Cardiac muscle cell (in vitro differentiated cells and primary cell): ENCODE measurements at regions not wholly inside any gene's neighbourhood (a gene's known extent, or its start where the extent isn't known, plus 50 kb on each side); places are given as distances from the start of the nearest gene placed in this dataset.

Source experiments
- DNase-seq, 2 donors: peaks; one replicate each; pipeline versions ENCODE4 v3.0.0 to v3.0.0-alpha.2; 2010 to 2017; ENCODE audit warnings: low read depth in 1 of 2, low spot score in 1 of 2
- H3K27ac ChIP-seq: fragments of 200-600 bp; sonication (generic); 2 replicates; pipeline ENCODE4 v1.5.1; 2016
- H3K27me3 ChIP-seq: fragments of 200-600 bp; sonication (generic); 2 replicates; pipeline ENCODE4 v1.6.0; 2016; ENCODE audit warnings: control low read depth
- H3K36me3 ChIP-seq: fragments of 200-600 bp; sonication (generic); 2 replicates; pipeline ENCODE4 v1.5.1; 2016; ENCODE audit warnings: control low read depth
- H3K4me1 ChIP-seq: fragments of 200-600 bp; sonication (generic); 2 replicates; pipeline ENCODE4 v1.8.1; 2017; ENCODE audit warnings: low read depth, mild to moderate bottlenecking, mixed run types
- H3K4me3 ChIP-seq: fragments of 200-600 bp; sonication (generic); 2 replicates; pipeline ENCODE4 v1.5.1; 2016; ENCODE audit warnings: mild to moderate bottlenecking
- H3K9me3 ChIP-seq: fragments of 200-600 bp; sonication (generic); 2 replicates; pipeline ENCODE4 v1.5.1; 2017; ENCODE audit warnings: low read depth, mild to moderate bottlenecking, control low read depth
- TF ChIP-seq, protein P1 (sequence below): IDR thresholded peaks from 2 replicates; pipeline ENCODE4 v1.5.1; 2012; ENCODE audit warnings: low read depth, mild to moderate bottlenecking, low read length

- no peak overlapping the region for H3K4me3 ChIP-seq
- no peaks in the 10 kb centered on the region for H3K36me3 ChIP-seq
- no peak for DNase-seq
- H3K9me3 ChIP-seq, result no peaks in the 10 kb centered on the region
- no peaks in the 10 kb centered on the region for H3K27me3 ChIP-seq
- no peak overlapping the region for H3K27ac ChIP-seq
- TF ChIP-seq, protein P1, sequence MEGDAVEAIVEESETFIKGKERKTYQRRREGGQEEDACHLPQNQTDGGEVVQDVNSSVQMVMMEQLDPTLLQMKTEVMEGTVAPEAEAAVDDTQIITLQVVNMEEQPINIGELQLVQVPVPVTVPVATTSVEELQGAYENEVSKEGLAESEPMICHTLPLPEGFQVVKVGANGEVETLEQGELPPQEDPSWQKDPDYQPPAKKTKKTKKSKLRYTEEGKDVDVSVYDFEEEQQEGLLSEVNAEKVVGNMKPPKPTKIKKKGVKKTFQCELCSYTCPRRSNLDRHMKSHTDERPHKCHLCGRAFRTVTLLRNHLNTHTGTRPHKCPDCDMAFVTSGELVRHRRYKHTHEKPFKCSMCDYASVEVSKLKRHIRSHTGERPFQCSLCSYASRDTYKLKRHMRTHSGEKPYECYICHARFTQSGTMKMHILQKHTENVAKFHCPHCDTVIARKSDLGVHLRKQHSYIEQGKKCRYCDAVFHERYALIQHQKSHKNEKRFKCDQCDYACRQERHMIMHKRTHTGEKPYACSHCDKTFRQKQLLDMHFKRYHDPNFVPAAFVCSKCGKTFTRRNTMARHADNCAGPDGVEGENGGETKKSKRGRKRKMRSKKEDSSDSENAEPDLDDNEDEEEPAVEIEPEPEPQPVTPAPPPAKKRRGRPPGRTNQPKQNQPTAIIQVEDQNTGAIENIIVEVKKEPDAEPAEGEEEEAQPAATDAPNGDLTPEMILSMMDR, result no peak
- H3K4me1 ChIP-seq, result no peaks in the 10 kb centered on the region
These were observed 257.9 kb downstream of the CDH26 start for GRCh38 chr20:60215816-60216730.

DNA sequence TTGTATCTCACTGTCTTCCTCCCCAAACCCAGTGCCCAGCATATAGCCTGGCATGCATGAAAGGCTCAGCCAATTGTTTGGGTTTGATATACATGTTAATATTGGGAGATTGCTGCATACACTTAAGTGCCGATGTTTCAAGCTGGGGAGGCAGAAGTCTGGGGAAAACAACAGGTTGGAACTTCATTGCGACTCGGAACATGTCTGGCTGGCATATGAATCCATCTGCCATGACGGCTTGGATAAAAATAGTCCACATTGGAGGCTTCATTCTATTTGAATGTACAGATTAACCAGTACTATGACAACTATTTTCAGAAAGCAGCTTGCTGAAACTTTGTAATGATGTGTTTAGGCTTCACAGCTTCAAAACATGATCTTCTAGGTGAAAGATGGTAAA is 261.0 kb downstream of the CDH26 start:
- no peaks in the 10 kb centered on the region for H3K36me3 ChIP-seq
- H3K4me1 ChIP-seq, result no peaks in the 10 kb centered on the region
- H3K9me3 ChIP-seq, result no peaks in the 10 kb centered on the region
- H3K27ac ChIP-seq, result no peak overlapping the region
- no peaks in the 10 kb centered on the region for H3K27me3 ChIP-seq
- no peak overlapping the region for H3K4me3 ChIP-seq
- TF ChIP-seq, protein P1, result no peak
- no peak for DNase-seq

GRCh38 chr20:60219984-60220562 is 261.9 kb downstream of the CDH26 start:
- H3K27me3 ChIP-seq, result no peaks in the 10 kb centered on the region
- H3K4me3 ChIP-seq, result no peak overlapping the region
- H3K4me1 ChIP-seq, result no peaks in the 10 kb centered on the region
- TF ChIP-seq, protein P1, result no peak
- H3K9me3 ChIP-seq, result no peaks in the 10 kb centered on the region
- H3K36me3 ChIP-seq, result no peaks in the 10 kb centered on the region
- no peak overlapping the region for H3K27ac ChIP-seq
- no peak for DNase-seq

DNA sequence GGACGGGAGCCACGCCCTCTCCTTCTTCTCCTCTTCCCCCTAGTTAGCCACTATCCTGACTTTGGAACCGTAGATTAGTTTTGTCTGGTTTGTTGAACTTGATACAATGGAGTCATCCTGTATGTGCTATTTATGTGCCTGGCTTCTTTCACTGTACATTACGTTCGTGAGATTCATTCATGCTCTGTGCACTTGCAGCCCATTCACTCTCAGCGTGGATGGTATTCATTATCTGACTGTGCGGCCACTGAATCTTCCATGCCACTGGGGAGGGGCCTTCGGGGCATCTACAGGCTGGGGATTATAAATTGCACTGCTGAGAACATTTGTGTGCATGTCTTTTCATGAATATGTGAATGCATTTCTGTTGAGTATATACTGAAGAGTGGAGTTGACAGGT is 262.5 kb downstream of the CDH26 start:
- H3K4me1 ChIP-seq, result no peaks in the 10 kb centered on the region
- H3K4me3 ChIP-seq, result no peak overlapping the region
- H3K36me3 ChIP-seq, result no peaks in the 10 kb centered on the region
- H3K9me3 ChIP-seq, result no peaks in the 10 kb centered on the region
- TF ChIP-seq, protein P1, result no peak
- H3K27ac ChIP-seq, result no peak overlapping the region
- no peaks in the 10 kb centered on the region for H3K27me3 ChIP-seq
- no peak for DNase-seq

DNA sequence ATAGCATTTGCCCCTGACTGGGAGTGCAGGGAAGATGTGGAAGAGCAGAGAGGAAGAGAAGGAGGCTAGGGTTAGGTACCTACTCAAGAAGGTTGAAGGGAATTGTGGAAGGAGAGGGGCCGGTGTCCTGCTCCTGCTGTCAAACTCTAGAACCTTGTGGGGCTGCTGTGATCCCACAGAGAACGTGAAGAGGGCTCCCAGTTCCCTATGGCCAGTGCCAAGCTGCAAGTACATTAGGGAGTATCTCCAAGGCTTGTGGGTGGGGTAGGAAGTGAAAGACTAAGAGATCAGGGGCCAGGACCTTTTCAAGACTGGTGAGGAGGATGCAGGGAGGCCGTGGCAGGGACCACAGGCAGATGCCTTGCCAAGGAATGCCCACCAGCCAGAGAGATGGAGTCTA is 263.4 kb downstream of the CDH26 start:
- DNase-seq, result no peak
- no peaks in the 10 kb centered on the region for H3K4me1 ChIP-seq
- no peaks in the 10 kb centered on the region for H3K9me3 ChIP-seq
- H3K36me3 ChIP-seq, result no peaks in the 10 kb centered on the region
- TF ChIP-seq, protein P1, result no peak
- H3K4me3 ChIP-seq, result no peak overlapping the region
- no peak overlapping the region for H3K27ac ChIP-seq
- H3K27me3 ChIP-seq, result no peaks in the 10 kb centered on the region
